Esophagus muscularis mucosa (tissue), 4 donors: ENCODE measurements at regions not wholly inside any gene's neighbourhood (a gene's known extent, or its start where the extent isn't known, plus 50 kb on each side); places are given as distances from the start of the nearest gene placed in this dataset.

Experiments used
- DNase-seq: peaks from one replicate; pipeline ENCODE4 v3.0.0-alpha.2; 2017; ENCODE audit errors: extremely low spot score
- H3K27ac ChIP-seq, 4 donors: fragments of 200-600 bp; sonication (generic); replicated peaks in 1 of 4; 1 replicate in 3 of 4; 2 replicates in 1 of 4; pipeline ENCODE4 v1.5.1; 2016 to 2019; ENCODE audit warnings: mild to moderate bottlenecking in 1 of 4
- H3K27me3 ChIP-seq, 4 donors: fragments of 200-600 bp; sonication (generic); one replicate each; pipeline versions ENCODE4 v1.5.1 to v1.6.0; 2016 to 2019
- H3K36me3 ChIP-seq, 4 donors: fragments of 200-600 bp; sonication (generic); one replicate each; pipeline ENCODE4 v1.5.1; 2016 to 2019
- H3K4me1 ChIP-seq, 4 donors: fragments of 200-600 bp; sonication (generic); one replicate each; pipeline ENCODE4 v1.5.1; 2016 to 2019
- H3K4me3 ChIP-seq, 4 donors: fragments of 200-600 bp; sonication (generic); 1 replicate in 2 of 4; 2 replicates in 2 of 4; pipeline ENCODE4 v1.5.1; 2016 to 2019; ENCODE audit warnings: mild to moderate bottlenecking in 4 of 4, moderate library complexity in 1 of 4
- H3K9me3 ChIP-seq, 4 donors: fragments of 200-600 bp; sonication (generic); 1 replicate in 3 of 4; 2 replicates in 1 of 4; pipeline ENCODE4 v1.5.1; 2016 to 2019
- EP300 ChIP-seq: sonication (generic); formaldehyde crosslinking; IDR thresholded peaks from one replicate; pipeline ENCODE4 v1.6.1; 2017; ENCODE audit warnings: antibody characterized with exemption
- POLR2A ChIP-seq: fragments of 450-650 bp; IDR thresholded peaks from one replicate; pipeline ENCODE4 v1.6.1; 2017; ENCODE audit warnings: antibody characterized with exemption, moderate library complexity, mild to moderate bottlenecking, low read depth
- POLR2AphosphoS5 ChIP-seq, 2 donors: sonication (generic); formaldehyde crosslinking; IDR thresholded peaks; one replicate each; pipeline ENCODE4 v1.6.1; 2017; ENCODE audit warnings: antibody characterized with exemption in 2 of 2
- WGBS: methylation state at CpG from one replicate; pipeline ENCODE4 v1.1.5; 2018; 5-methylcytosine and 5-hydroxymethylcytosine counted together
- intact Hi-C: fragments of 100-400 bp; cut with DNase I; formaldehyde crosslinking; loops from one replicate; pipeline ENCODE4 v1.15.1; 2023
- TF ChIP-seq, protein P1 (sequence below), 3 experiments: fragments of 200-600 bp in 2 of 3; fragments of 450-650 bp in 1 of 3; sonication (generic) in 2 of 3; IDR thresholded peaks; one replicate each; pipeline ENCODE4 v1.5.1; 2017 to 2019; ENCODE audit warnings: antibody characterized with exemption in 3 of 3, mild to moderate bottlenecking in 2 of 3, moderate library complexity in 1 of 3

- Histone ChIP-seq H3K36me3 (no peaks in the 10 kb centered on the region), H3K27ac (no peak overlapping the region), H3K4me1 (no peaks in the 10 kb centered on the region), H3K9me3 (no peaks in the 10 kb centered on the region), H3K4me3 (no peak overlapping the region), H3K27me3 (no peaks in the 10 kb centered on the region)
- no peak for DNase-seq
- TF ChIP-seq EP300 (no peak), POLR2AphosphoS5 (IDR thresholded peaks at IDR 0.05) (no peak), POLR2A (no peak)
- TF ChIP-seq, protein P1, sequence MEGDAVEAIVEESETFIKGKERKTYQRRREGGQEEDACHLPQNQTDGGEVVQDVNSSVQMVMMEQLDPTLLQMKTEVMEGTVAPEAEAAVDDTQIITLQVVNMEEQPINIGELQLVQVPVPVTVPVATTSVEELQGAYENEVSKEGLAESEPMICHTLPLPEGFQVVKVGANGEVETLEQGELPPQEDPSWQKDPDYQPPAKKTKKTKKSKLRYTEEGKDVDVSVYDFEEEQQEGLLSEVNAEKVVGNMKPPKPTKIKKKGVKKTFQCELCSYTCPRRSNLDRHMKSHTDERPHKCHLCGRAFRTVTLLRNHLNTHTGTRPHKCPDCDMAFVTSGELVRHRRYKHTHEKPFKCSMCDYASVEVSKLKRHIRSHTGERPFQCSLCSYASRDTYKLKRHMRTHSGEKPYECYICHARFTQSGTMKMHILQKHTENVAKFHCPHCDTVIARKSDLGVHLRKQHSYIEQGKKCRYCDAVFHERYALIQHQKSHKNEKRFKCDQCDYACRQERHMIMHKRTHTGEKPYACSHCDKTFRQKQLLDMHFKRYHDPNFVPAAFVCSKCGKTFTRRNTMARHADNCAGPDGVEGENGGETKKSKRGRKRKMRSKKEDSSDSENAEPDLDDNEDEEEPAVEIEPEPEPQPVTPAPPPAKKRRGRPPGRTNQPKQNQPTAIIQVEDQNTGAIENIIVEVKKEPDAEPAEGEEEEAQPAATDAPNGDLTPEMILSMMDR (IDR thresholded peaks at IDR 0.05) = no peak
- intact Hi-C loops = no loop called here
- WGBS = 80% methylated on average over 2 of the region's 2 CpGs
These were observed 487.4 kb downstream of the NR2F2 start for GRCh38 chr15:96817900-96818299.

- intact Hi-C loops = no loop called here
- TF ChIP-seq POLR2A (no peak), POLR2AphosphoS5 (IDR thresholded peaks at IDR 0.05) (no peak), EP300 (no peak)
- TF ChIP-seq, protein P1 (IDR thresholded peaks at IDR 0.05) = no peak
- no peaks in the 10 kb centered on the region for H3K36me3 ChIP-seq
- WGBS = 82% methylated on average over 4 of the region's 4 CpGs
- H3K9me3 ChIP-seq = no peaks in the 10 kb centered on the region
- no peak overlapping the region for H3K4me3 ChIP-seq
- H3K27me3 ChIP-seq = no peaks in the 10 kb centered on the region
- DNase-seq = no peak
- H3K4me1 ChIP-seq = no peaks in the 10 kb centered on the region
- no peak overlapping the region for H3K27ac ChIP-seq
These were observed 488.4 kb downstream of the NR2F2 start for GRCh38 chr15:96818861-96819260.

DNA sequence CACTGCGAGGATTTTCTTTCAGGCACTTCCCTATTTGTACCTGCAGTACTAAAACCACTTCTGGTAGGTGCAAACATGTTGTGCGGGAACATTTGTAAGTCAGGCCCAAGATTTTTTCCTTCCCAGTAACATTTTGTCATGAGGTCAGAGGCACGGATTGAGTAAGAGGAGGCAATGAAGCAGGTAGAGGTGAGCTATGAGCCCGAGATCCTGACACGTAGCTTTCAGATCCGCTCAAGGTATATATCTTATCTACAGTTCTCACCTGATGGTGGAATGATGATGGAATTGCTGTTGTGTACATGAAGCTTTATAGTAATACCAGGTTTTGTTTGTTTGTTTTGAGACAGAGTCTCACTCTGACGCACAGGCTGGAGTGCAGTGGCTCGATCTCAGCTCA, 497.5 kb downstream of the NR2F2 start:
- H3K4me3 ChIP-seq = no peak overlapping the region
- no peaks in the 10 kb centered on the region for H3K36me3 ChIP-seq
- no peaks in the 10 kb centered on the region for H3K4me1 ChIP-seq
- DNase-seq = no peak
- H3K9me3 ChIP-seq = no peaks in the 10 kb centered on the region
- WGBS = 80% methylated on average over 7 of the region's 8 CpGs
- intact Hi-C loops = no loop called here
- TF ChIP-seq POLR2A (no peak), POLR2AphosphoS5 (IDR thresholded peaks at IDR 0.05) (no peak), EP300 (no peak)
- TF ChIP-seq, protein P1 (IDR thresholded peaks at IDR 0.05) = no peak
- H3K27me3 ChIP-seq = no peaks in the 10 kb centered on the region
- no peak overlapping the region for H3K27ac ChIP-seq

DNA sequence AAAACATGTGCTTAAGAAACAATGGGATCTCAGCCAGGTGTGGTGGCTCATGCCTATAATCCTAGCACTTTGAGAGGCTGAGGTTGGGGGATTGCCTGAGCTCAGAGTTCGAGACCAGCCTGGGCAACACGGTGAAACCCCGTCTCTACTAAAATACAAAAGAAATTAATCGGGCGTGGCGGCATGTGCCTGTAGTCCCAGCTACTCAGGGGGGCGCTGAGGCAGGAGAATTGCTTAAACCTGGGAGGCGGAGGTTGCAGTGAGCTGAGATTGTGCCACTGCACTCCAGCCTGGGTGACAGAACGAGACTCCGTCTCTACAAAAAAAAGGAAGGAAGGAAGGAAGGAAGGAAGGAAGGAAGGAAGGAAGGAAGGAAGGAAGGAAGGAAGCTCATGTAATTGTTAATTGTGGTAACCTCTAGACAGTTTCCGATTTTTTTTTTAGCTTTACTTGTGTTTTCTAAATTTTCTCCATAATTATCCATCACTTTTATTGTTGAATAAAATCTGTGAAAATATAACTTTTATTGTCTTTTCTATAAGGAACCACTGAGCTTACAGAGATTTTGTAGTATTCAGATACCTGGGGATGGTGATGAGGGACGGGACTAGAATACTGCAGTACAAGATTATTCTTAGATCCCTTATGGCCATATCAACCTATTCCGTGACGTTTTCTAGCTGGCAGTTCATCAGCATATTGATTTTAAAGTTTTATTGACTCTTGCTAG, 506.9 kb downstream of the NR2F2 start:
- Histone ChIP-seq H3K4me3 (no peak overlapping the region), H3K36me3 (no peaks in the 10 kb centered on the region), H3K27me3 (no peaks in the 10 kb centered on the region), H3K9me3 (peaks cover 0 to 14% (median 8%) of the 10 kb centered on the region in 4 donors), H3K4me1 (no peaks in the 10 kb centered on the region), H3K27ac (no peak overlapping the region)
- TF ChIP-seq POLR2A (no peak), EP300 (no peak), POLR2AphosphoS5 (IDR thresholded peaks at IDR 0.05) (no peak)
- TF ChIP-seq, protein P1 (IDR thresholded peaks at IDR 0.05) = no peak
- intact Hi-C loops = no loop called here
- no peak for DNase-seq
- WGBS = 85% methylated on average over 13 of the region's 14 CpGs

GRCh38 chr15:96838081-96838480, 507.6 kb downstream of the NR2F2 start:
- Histone ChIP-seq H3K27ac (no peak overlapping the region), H3K4me1 (no peaks in the 10 kb centered on the region), H3K27me3 (no peaks in the 10 kb centered on the region), H3K9me3 (peaks cover 0 to 15% (median 9%) of the 10 kb centered on the region in 4 donors), H3K36me3 (no peaks in the 10 kb centered on the region), H3K4me3 (no peak overlapping the region)
- DNase-seq = no peak
- TF ChIP-seq, protein P1 (IDR thresholded peaks at IDR 0.05) = no peak
- no peak for TF ChIP-seq POLR2AphosphoS5 (IDR thresholded peaks at IDR 0.05)
- no peak for TF ChIP-seq POLR2A
- no peak for TF ChIP-seq EP300
- intact Hi-C loops = no loop called here
